ENCODE measurements at regions not wholly inside any gene's neighbourhood (a gene's known extent, or its start where the extent isn't known, plus 50 kb on each side); places are given as distances from the start of the nearest gene placed in this dataset.

- TF ChIP-seq EZH2 (IDR thresholded peaks at IDR 0.05; ENCODE audit: insufficient read depth, poor library complexity, severe bottlenecking) = no peak
- no peak for TF ChIP-seq EZH2phosphoT487 (IDR thresholded peaks at IDR 0.05; ENCODE audit: insufficient read depth, low read depth)
Measured at GRCh38 chr6:120681204-120681603, 653.1 kb downstream of the TBC1D32 start.
